GM19240 (cell line): ENCODE measurements at regions not wholly inside any gene's neighbourhood (a gene's known extent, or its start where the extent isn't known, plus 50 kb on each side); places are given as distances from the start of the nearest gene placed in this dataset.

Experiments
- DNase-seq: peaks from one replicate; pipeline ENCODE4 v3.0.0; 2011; ENCODE audit warnings: low spot score; ENCODE audit not compliant: insufficient read length

DNA sequence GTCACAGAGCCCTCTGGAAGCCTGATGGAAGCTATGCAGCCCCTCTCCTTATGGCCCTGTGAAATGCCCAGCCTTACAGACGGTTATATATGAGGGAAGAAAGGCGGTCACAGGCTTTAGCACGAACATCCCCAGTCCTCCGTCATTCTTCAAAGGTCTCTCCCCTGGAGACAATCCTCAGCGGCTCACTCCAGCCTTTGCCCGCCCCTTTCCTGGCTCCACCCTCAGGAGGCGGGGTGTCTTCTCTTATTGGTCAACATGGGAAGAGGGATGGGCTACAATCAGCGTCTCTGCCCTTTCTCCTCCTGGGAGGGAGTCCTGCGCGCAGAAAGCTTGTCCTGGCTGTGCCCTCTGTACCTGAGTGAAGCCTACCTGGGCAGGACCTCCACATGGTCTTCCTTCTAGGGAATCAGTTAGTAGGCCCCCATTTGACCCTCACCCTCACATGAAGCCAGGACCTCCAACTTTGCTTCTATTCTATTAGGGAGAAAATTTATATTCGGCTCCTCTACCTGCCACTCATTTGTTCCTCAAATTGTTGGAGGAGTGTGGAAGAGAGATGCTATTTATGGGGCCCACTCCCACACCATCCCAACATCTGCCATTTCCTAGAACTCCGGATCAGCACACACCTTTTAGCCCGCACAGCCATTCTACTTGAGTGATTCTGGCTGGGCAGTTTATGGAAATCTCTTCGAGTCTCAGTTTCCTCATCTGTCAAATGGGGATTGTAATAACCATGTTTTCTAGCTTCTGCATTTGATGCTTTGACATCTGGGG, 112.9 kb upstream of the SLC6A11 start:
- DNase-seq, result no peak

DNA sequence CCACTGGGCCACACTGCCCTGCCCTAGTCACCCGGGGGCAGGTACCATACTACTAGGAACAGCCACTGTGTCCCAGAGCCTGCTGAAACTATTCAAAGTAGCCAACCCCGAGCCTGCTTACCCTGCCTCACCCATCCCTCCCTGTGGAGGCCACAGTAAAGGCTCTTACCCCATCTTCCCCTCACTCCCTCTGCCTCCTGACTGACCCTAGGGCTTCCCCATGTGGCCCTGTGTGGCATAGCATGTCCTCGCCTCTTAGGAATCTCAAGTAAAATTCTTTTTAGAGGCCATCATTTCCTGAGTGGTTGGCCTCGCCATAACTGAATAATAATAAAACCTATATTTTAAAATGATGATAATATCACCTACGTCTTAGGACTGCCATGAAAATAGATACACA, 112.2 kb upstream of the SLC6A11 start:
- DNase-seq, result no peak

DNA sequence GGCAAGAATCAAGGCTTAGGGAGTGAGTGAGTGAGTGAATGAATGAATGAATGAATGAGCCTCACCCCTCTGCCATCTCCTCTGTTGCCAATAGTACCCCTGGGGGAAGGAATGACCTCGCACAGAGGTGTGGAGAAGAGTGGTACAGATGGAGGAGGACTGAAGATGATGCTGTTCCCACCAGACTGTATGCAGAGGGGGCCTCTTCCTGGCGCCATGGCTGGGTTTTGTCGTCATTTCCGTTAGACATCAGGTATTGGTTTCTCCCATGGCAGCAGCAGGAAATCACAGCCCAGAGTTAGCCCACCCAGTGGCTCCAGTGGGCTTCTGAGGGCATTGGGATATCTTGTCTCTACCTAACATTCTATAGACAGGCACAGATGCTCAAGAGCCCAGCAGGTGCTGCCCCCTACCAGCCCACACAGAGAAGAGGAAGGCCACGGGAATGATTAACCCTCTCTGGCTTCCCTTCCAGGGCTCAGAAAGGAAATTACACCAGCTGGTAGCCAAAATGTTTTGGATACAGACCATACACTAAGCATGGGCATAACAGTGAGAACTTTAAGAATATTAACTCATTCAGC, 109.8 kb upstream of the SLC6A11 start:
- DNase-seq, result no peak

DNA sequence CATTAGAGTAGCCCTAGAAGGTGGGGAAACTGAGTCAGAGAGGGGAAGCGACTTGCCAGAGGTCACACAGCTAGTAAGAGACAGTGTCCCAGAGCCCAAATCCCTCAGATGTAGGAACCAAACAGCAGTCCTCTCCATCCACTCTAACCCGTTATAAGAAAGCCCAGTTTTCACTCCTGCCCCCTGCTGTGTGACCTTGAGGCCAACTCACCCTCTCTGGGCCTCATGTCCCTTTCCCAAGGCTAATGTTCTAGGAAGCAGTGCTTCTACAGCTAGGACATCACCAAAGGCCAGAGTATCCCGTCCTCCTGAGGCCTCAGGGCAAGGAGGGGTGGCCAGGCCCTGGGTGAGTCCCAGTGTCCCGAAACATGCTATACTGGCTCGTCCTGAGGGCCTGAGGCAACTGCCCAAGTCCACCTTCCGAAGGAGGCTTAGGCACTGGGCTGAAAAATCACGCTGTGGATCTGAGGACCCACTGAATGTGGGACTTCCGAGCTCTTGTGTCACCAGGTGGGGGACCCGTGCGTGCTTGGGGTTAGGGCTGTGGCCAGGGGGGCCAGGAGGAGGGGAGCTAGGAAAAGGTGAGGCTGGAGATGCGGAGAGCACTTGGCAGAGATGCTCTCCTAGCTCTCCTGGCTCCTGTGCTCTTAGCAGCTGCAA, 109.2 kb upstream of the SLC6A11 start:
- no peak for DNase-seq

DNA sequence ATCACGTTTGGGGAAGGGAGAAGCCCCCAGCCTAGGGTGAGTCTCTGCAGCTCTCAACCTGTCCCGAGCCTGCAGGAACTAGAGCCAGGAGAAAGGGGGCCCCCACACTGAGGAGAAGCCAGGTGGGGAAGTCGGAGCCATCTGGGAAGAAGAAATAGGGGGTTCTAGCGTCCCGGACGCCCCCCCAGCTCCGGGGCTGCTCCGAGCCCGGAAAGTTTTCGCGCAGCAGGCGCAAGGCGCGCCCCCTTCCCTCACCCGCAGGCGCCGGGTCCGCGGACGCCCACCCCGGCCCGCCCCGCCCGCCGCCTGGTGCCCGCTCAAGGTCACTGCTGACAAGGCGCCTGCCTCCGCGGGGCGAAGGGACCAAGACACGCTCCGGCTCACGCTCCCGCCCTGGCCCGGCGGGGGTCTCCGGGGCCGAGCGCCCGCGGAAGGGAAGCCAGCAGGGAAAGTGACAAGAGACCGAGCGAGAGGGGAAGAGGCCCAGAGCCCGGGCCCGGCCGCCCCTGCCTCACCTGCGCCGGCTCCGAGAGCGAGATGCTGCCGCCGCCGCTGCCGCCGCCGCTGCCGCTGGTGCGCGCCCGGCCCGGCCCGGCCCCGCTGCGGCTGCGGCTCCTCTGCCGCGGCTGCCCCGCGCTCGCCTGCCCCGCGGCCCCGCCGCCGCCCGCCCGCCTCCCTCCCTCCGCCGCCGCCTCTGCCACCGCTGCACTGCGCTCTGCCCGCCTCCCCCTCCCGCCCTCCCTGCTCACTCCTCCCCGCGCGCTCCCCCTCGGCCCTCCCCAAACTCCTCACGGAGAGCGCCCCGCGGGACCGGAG, 108.4 kb upstream of the SLC6A11 start:
- DNase-seq, result no peak

DNA sequence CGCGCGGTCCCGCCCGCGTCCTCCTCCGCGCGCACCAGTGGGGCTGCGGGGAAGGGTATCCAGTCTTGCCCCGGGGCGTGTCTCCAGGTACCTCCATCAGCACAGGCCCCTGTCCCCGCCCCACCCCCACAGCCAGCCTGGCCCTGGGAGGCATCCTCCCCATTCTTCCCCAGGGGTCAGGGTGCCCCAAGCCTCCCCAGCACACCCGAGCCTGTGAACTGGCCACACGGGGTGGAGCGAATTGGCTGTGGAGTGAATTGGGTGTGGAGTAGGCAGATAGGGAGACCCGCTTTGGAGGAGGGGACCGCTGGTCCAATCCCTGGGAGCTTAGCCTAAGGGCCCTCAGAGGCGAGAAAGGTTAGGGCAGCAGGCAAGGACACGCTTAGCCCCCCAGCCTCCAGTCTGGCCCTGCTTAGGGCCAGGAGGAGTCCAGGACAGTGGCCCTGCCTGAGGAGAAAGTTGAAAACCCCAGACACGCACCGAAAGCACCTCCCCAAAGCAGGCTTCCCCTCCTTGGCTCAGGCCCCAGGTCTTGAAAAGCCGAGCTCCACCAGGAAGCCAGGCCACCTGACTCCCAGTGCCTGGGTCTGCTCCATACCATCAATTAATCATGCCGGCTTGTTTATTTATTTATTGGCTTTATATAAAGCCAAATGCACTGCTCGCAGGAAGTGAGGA, 107.7 kb upstream of the SLC6A11 start:
- DNase-seq, result no peak

DNA sequence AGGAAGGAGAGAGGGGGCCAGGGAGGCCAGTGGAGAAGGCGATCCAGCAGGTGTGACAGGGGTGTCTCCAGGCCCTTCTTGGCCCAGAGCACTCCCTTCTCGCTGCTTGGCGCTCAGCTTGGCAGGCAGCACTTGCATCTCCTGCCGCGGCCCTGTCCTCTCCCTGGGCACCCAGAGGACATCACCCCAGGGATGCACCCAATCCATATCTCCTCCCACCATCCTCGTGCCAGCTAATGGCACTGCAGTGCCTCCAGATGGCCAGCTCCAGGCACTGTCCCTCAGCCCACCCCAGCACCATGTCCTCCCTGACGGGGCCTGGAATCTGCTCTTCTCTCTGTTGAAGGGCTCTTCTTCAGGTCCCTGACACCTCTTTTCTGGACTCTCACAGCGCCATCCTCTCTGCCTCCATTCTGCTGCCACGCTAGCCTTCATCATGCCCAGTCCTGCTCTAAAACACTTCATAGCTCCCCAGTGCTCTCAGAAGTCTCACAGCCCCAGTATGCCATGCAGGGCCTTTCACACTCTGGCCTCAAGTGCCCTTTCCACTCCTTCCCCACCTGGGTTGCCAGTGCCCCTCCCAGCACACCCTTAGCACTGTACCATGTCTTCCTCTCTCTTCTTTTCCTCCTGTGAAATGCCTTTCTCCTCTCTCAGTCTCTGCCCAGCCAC, 106.8 kb upstream of the SLC6A11 start:
- no peak for DNase-seq

DNA sequence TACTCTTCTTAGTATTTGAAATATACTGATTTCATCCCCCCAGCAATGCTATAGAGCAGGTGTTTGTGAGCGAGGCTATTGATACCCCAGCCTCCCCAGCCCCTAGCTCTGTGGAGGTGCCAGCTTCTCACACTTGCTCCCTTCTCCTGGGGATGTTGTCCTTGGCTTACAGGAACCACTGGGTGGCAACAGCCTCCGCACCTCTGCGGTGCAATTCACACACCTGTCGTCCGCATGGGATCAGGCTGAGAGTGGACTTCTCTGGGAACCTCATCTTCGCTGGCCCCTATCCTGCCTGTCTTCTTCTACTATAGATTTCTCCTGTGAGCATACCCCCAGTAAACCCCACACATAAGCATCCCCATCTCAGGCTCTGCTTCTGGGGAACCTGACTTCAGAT, 103.9 kb upstream of the SLC6A11 start:
- no peak for DNase-seq

DNA sequence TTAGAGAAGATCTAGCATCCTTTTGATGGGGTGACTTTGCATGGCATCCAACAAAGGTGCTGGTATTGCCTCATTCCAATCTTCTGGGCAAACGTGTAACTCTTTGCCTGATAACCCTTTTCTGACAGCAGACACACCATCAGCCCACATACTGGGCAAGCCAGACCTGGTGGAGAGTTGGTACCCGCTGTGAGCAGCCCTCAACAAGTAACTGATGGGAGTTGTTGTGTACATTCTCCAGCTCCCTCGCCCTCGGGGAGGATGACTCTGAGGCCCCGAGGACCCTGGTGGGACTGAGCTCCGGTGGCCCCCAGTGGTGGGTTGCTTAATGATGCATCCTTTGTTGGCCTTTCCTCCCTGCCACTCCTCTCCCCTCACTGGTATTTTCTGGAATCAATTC, 102.4 kb upstream of the SLC6A11 start:
- no peak for DNase-seq

DNA sequence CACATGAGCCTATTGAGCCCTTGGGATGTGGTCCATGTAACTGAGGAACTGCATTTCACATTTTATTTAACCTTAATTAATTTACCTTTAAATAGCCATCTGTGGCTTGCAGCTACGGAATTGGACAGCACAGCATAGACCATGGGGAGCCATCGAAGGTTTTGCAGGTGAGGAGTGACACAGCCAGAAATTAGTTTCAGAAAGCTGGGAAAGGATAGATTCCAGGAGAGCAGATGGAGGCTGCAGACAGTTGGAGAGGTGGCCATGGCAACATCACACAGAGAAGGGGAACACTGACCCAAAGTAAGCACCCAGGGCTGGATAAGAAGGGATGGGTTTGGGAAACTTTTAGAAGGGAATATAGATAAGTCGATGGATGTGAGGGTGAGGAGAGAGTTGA, 100.1 kb upstream of the SLC6A11 start:
- no peak for DNase-seq

DNA sequence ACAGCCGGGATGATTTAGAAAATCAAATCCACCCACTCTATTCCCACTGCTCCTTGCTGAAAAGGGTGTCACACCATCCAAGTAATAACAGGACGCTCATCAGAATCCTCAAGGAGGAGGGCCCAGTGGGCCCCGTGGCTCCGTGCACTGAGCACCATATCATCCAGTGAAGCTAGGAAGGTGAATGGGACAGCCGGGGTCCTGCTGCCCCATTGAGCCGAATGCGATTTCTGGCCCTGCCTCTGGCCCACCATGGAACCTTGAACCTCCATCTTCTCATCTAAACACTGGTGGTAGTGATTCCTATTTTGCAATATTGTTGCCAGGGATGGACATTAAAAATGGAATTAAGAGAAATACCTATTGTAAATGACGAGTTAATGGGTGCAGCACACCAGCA, 99.1 kb upstream of the SLC6A11 start:
- no peak for DNase-seq

DNA sequence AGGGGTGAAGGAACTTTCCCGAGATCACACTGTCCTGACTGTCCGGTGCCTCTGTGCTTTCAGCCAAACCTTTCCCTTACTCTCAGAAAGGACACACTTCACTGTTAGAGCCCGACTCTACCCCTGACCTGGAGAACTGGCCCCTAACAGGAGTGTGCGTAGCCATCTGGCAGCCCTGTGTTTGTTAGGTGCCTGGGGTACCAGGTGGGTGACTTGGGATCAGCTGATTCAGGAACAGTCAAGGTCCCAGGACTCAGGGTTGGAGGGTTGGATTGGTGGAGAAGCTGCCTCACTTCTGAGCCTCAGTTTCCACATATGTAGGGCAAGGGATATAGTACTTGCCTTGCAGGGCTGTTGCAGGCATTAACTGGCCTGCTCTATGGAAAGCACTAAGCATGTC, 98.3 kb upstream of the SLC6A11 start:
- no peak for DNase-seq

DNA sequence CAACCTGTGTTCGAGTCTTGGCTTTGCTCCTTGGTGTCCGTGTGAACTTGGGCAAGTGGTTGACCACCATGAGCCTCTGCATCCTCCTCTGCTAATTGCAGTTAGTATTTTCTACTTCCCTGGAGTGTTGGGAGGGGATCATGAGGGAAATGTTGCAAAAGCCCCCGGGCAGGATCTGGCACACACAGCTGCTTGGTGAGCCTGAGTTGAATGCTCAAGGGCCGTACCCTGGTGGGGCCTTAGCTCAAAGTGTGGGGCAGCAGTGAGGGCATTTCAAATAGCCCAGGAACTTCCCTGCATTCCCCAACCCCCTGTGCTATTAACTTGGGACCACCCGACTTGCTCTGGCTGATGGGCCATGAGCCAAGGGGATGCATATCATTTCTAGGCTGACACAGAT, 94.9 kb upstream of the SLC6A11 start:
- no peak for DNase-seq

DNA sequence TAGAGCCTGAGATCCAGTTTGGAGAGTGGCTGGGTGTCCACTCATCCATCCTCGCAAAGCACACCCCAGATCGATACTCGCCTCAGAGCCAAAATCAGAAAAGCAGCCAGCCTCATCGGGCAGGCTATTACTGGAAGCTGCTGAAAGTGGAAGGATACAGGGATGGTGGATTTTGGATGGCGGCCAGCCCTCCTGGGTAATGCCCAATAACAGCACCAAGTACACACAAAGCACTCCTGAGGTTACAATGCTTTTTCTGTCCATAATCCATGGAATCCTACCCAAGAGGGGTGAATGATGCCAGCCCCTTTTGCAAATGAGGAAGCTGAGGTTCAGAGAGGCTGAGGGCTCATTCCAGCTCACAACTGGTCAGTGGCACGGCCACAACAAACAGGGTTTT, 93.1 kb upstream of the SLC6A11 start:
- DNase-seq, result no peak

DNA sequence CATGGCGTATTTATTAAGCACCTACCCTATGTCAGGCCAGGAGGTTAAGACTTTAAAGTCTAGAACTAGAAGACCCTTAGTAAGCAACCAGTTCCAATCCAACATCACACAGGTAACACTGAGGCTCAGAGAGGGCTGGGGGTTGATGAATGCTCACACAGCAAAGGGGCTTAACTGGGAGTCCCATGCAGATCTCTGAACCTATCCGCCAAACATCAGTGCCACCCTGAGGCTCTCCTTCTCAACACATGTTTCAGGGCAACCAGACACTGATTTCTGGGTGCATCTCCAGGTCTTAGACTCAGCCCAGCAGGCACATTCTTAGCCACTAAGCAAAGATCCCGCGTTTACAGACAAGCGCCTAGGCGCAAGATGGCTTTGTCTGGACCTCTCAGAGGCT, 92.0 kb upstream of the SLC6A11 start:
- no peak for DNase-seq

DNA sequence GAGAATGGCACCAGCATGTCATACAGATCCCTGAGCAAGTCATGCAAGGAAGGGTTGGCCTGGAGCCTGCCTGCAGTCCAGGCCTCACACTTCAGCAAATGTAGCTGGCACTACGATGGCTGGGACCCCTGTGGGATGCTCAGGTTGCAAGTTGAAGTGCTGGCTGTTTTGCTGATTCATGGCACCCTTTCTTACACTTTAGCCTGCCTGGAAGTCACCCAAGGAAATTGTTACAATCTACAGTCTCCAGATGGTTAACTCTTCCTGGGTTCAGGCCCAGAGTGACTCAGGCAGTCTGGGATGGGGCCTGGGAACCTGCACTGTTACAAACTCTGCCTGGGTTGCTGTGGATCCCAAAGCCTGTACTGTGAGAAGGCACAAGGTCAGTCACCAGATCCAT, 91.0 kb upstream of the SLC6A11 start:
- DNase-seq, result no peak

DNA sequence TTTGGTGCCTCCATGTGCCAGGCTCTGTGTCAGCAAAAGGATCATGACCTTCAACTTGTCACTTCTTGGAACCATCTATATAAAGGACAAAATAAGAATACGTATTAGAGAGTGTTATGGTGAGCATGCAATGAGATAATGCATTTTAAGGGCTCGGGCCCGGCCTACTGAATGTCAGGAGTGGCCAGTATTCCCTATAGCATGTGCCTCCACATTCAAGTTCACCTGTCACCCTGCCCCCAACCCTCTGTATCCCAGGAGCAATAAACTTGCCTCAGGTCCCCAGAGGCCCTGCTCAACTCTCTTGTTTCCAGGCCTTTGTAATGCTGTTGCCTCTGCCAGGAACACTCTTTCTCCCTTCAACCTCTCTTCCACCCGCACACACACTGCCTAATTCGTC, 90.2 kb upstream of the SLC6A11 start:
- no peak for DNase-seq

DNA sequence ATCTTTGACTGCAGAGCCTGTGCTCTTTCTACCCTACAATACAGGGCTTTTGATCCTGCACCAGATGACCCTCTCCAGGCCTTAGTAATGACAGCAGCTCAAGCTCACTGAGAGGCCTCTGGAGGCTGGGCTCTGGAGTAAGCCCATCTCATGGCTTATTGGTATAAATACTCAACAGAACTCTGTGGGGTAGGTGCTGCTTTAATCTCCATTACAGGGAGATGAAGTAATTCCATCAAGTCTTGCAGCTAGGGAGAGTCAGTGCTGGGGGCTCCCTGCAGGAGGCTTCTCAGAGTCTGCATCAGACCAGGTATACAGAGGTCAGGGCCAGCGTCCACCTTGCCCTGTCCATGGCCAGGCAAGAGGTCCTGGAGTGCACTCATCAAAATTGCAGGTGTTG, 89.2 kb upstream of the SLC6A11 start:
- DNase-seq, result no peak

DNA sequence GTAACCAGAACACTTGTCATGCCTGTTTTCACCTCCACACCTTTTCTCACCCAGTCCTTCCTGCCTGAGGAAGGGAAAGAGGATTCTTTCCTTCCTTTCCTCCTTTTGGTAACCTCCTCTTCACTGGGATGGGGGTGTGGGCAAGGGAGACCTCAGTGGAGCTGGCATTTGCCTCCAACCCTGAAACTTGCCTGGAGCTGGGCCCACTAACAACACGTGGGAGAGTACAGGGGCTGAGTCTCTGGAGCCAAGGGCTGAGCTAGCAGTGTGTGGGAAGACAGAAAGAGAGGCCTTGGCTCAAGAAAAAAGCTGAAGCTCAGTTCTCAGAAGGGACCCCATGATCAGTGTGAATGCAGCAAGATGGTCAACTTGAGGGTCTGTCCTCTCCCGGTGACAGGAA, 86.6 kb upstream of the SLC6A11 start:
- DNase-seq, result no peak

DNA sequence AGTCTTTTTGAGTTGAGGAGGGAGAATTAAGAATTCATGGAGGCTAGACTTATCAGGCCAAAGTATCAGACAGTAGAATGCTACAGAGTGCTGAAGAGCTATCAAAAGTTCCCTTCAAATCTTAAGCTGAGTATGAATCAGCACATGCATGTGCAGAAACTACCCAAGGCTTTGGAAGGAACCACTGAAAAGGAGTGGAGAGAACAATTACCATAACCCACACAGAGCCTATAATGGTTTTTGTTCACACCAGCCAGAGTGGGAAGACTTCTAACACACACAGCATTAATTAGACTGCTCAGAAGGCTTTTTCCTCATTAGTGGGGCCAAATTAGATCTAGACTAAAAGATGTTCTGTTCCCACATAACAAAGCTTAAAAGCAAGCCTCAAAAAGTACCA, 83.7 kb upstream of the SLC6A11 start:
- no peak for DNase-seq

DNA sequence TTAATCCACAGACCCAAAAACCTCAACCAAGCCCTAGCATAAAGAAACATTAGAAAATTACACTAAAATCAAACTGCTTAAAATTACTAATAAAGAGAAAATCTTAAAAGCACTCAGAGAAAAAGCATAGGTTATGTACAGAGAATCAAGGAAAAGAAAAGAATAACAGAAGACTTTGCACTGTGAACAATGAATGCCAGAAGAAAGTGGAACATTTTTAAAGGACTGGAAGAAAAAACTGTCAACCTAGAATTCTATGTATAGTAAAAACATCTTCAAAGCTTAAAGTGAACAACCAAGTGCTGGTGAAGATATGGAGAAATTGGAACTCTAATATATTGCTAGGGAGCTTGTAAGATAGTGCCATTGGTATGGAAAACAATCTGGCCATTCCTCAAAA, 82.7 kb upstream of the SLC6A11 start:
- DNase-seq, result no peak
